ENCODE measurements at regions not wholly inside any gene's neighbourhood (a gene's known extent, or its start where the extent isn't known, plus 50 kb on each side); places are given as distances from the start of the nearest gene placed in this dataset.

GRCh38 chr7:11239316-11239715, 265.6 kb downstream of the PHF14 start:
- TF ChIP-seq POLR2A (IDR thresholded peaks at IDR 0.05; ENCODE audit: low read depth, low read length) (no peak), POLR2AphosphoS5 (IDR thresholded peaks at IDR 0.05; ENCODE audit: low read depth, low read length) (no peak)

Data from GM12892 (cell line).